BLaER1 (cell line): ENCODE measurements at regions not wholly inside any gene's neighbourhood (a gene's known extent, or its start where the extent isn't known, plus 50 kb on each side); places are given as distances from the start of the nearest gene placed in this dataset.

Experiments
- H3K27ac ChIP-seq: shearing (Covaris generic); formaldehyde crosslinking; 2 replicates; pipeline ENCODE4 v1.8.1; 2022
- H3K27me3 ChIP-seq: shearing (Covaris generic); formaldehyde crosslinking; 2 replicates; pipeline ENCODE4 v1.8.1; 2022
- H3K36me3 ChIP-seq: shearing (Covaris generic); formaldehyde crosslinking; 2 replicates; pipeline ENCODE4 v1.8.1; 2022
- H3K4me1 ChIP-seq: shearing (Covaris generic); formaldehyde crosslinking; 2 replicates; pipeline ENCODE4 v1.8.1; 2022
- H3K4me2 ChIP-seq: shearing (Covaris generic); formaldehyde crosslinking; 2 replicates; pipeline ENCODE4 v1.8.1; 2022
- H3K4me3 ChIP-seq: shearing (Covaris generic); formaldehyde crosslinking; 2 replicates; pipeline ENCODE4 v1.8.1; 2022
- H3K9ac ChIP-seq: shearing (Covaris generic); formaldehyde crosslinking; 2 replicates; pipeline ENCODE4 v1.8.1; 2022
- H3K9me3 ChIP-seq: shearing (Covaris generic); formaldehyde crosslinking; 2 replicates; pipeline ENCODE4 v1.8.1; 2022
- H4K20me1 ChIP-seq: shearing (Covaris generic); formaldehyde crosslinking; 2 replicates; pipeline ENCODE4 v1.8.1; 2022
- Cebpa-rat ChIP-seq: shearing (Covaris generic); IDR thresholded peaks from 2 replicates; pipeline ENCODE4 v1.8.1; 2022

- no peak for TF ChIP-seq Cebpa-rat
- Histone ChIP-seq H3K36me3 (no peaks in the 10 kb centered on the region), H3K4me1 (no peaks in the 10 kb centered on the region), H3K4me3 (no peak overlapping the region), H3K9ac (no peak overlapping the region), H3K27ac (no peak overlapping the region), H4K20me1 (no peaks in the 10 kb centered on the region), H3K4me2 (no peak overlapping the region), H3K9me3 (0 out of 2 replicates have a peak, but pooled peaks cover 4% of the 10 kb centered on the region), H3K27me3 (no peaks in the 10 kb centered on the region)
Observed at GRCh38 chr11:80512491-80512890, 1071.7 kb upstream of the TENM4 start.

GRCh38 chr11:80505771-80506170, 1064.9 kb upstream of the TENM4 start:
- 0 out of 2 replicates have a peak, but pooled peaks cover 4% of the 10 kb centered on the region for H3K9me3 ChIP-seq
- H3K9ac ChIP-seq: no peak overlapping the region
- no peaks in the 10 kb centered on the region for H4K20me1 ChIP-seq
- H3K27me3 ChIP-seq: no peaks in the 10 kb centered on the region
- H3K4me1 ChIP-seq: no peaks in the 10 kb centered on the region
- H3K27ac ChIP-seq: no peak overlapping the region
- no peaks in the 10 kb centered on the region for H3K36me3 ChIP-seq
- no peak overlapping the region for H3K4me3 ChIP-seq
- no peak for TF ChIP-seq Cebpa-rat
- no peak overlapping the region for H3K4me2 ChIP-seq

GRCh38 chr11:80503990-80504389, 1063.2 kb upstream of the TENM4 start:
- Histone ChIP-seq H3K4me3 (no peak overlapping the region), H3K4me1 (no peaks in the 10 kb centered on the region), H3K27ac (no peak overlapping the region), H3K9me3 (no peaks in the 10 kb centered on the region), H3K27me3 (no peaks in the 10 kb centered on the region), H4K20me1 (no peaks in the 10 kb centered on the region), H3K4me2 (no peak overlapping the region), H3K36me3 (no peaks in the 10 kb centered on the region), H3K9ac (no peak overlapping the region)
- TF ChIP-seq Cebpa-rat: no peak

GRCh38 chr11:80502511-80502910, 1061.7 kb upstream of the TENM4 start:
- no peak for TF ChIP-seq Cebpa-rat
- H3K4me1 ChIP-seq: no peaks in the 10 kb centered on the region
- no peaks in the 10 kb centered on the region for H3K9me3 ChIP-seq
- H3K27ac ChIP-seq: no peak overlapping the region
- no peaks in the 10 kb centered on the region for H4K20me1 ChIP-seq
- H3K27me3 ChIP-seq: no peaks in the 10 kb centered on the region
- H3K4me2 ChIP-seq: no peak overlapping the region
- H3K4me3 ChIP-seq: no peak overlapping the region
- H3K9ac ChIP-seq: no peak overlapping the region
- H3K36me3 ChIP-seq: no peaks in the 10 kb centered on the region

GRCh38 chr11:80495116-80495515, 1054.3 kb upstream of the TENM4 start:
- Histone ChIP-seq H3K27ac (no peak overlapping the region), H3K4me2 (no peak overlapping the region)
- TF ChIP-seq Cebpa-rat: no peak

GRCh38 chr11:80487952-80488351, 1047.1 kb upstream of the TENM4 start:
- H4K20me1 ChIP-seq: no peaks in the 10 kb centered on the region
- no peak overlapping the region for H3K4me2 ChIP-seq
- no peaks in the 10 kb centered on the region for H3K4me1 ChIP-seq
- no peak overlapping the region for H3K27ac ChIP-seq
- no peak overlapping the region for H3K4me3 ChIP-seq
- TF ChIP-seq Cebpa-rat: no peak
- no peaks in the 10 kb centered on the region for H3K9me3 ChIP-seq
- H3K9ac ChIP-seq: no peak overlapping the region
- no peaks in the 10 kb centered on the region for H3K27me3 ChIP-seq
- no peaks in the 10 kb centered on the region for H3K36me3 ChIP-seq

More at GRCh38 chr11:80495116-80495515, 1054.3 kb upstream of the TENM4 start:
- Histone ChIP-seq H3K27me3 (no peaks in the 10 kb centered on the region), H3K9me3 (peaks cover 17% of the 10 kb centered on the region), H4K20me1 (no peaks in the 10 kb centered on the region), H3K9ac (no peak overlapping the region), H3K36me3 (no peaks in the 10 kb centered on the region), H3K4me1 (no peaks in the 10 kb centered on the region), H3K4me3 (no peak overlapping the region)

GRCh38 chr11:80486678-80487077, 1045.8 kb upstream of the TENM4 start:
- H3K27ac ChIP-seq: no peak overlapping the region
- no peaks in the 10 kb centered on the region for H3K27me3 ChIP-seq
- H3K4me2 ChIP-seq: no peak overlapping the region
- no peaks in the 10 kb centered on the region for H3K36me3 ChIP-seq
- H4K20me1 ChIP-seq: no peaks in the 10 kb centered on the region
- no peaks in the 10 kb centered on the region for H3K4me1 ChIP-seq
- TF ChIP-seq Cebpa-rat: no peak
- H3K9me3 ChIP-seq: no peaks in the 10 kb centered on the region
- no peak overlapping the region for H3K9ac ChIP-seq
- no peak overlapping the region for H3K4me3 ChIP-seq

GRCh38 chr11:80477178-80477577, 1036.3 kb upstream of the TENM4 start:
- no peaks in the 10 kb centered on the region for H4K20me1 ChIP-seq
- H3K27ac ChIP-seq: no peak overlapping the region
- TF ChIP-seq Cebpa-rat: no peak
- H3K4me1 ChIP-seq: no peaks in the 10 kb centered on the region
- H3K36me3 ChIP-seq: no peaks in the 10 kb centered on the region
- H3K9me3 ChIP-seq: no peaks in the 10 kb centered on the region
- H3K27me3 ChIP-seq: no peaks in the 10 kb centered on the region
- H3K4me2 ChIP-seq: no peak overlapping the region
- no peak overlapping the region for H3K9ac ChIP-seq
- H3K4me3 ChIP-seq: no peak overlapping the region

GRCh38 chr11:80473562-80473961, 1032.7 kb upstream of the TENM4 start:
- no peak overlapping the region for H3K4me3 ChIP-seq
- no peaks in the 10 kb centered on the region for H3K36me3 ChIP-seq
- H3K27ac ChIP-seq: no peak overlapping the region
- no peaks in the 10 kb centered on the region for H3K9me3 ChIP-seq
- no peaks in the 10 kb centered on the region for H4K20me1 ChIP-seq
- H3K27me3 ChIP-seq: no peaks in the 10 kb centered on the region
- H3K4me1 ChIP-seq: no peaks in the 10 kb centered on the region
- TF ChIP-seq Cebpa-rat: no peak
- H3K4me2 ChIP-seq: no peak overlapping the region
- no peak overlapping the region for H3K9ac ChIP-seq

GRCh38 chr11:80469871-80470270, 1029.0 kb upstream of the TENM4 start:
- Histone ChIP-seq H3K9me3 (no peaks in the 10 kb centered on the region), H3K4me2 (no peak overlapping the region), H3K4me3 (no peak overlapping the region), H4K20me1 (no peaks in the 10 kb centered on the region), H3K27ac (no peak overlapping the region), H3K4me1 (no peaks in the 10 kb centered on the region), H3K27me3 (no peaks in the 10 kb centered on the region), H3K36me3 (no peaks in the 10 kb centered on the region), H3K9ac (no peak overlapping the region)
- TF ChIP-seq Cebpa-rat: no peak

GRCh38 chr11:80466570-80466969, 1025.7 kb upstream of the TENM4 start:
- H3K9me3 ChIP-seq: no peaks in the 10 kb centered on the region
- no peak overlapping the region for H3K4me3 ChIP-seq
- H3K27me3 ChIP-seq: no peaks in the 10 kb centered on the region
- H3K9ac ChIP-seq: no peak overlapping the region
- no peak for TF ChIP-seq Cebpa-rat
- no peak overlapping the region for H3K27ac ChIP-seq
- no peaks in the 10 kb centered on the region for H3K4me1 ChIP-seq
- H4K20me1 ChIP-seq: no peaks in the 10 kb centered on the region
- no peak overlapping the region for H3K4me2 ChIP-seq
- H3K36me3 ChIP-seq: no peaks in the 10 kb centered on the region
